Caco-2 (cell line): ENCODE measurements at regions not wholly inside any gene's neighbourhood (a gene's known extent, or its start where the extent isn't known, plus 50 kb on each side); places are given as distances from the start of the nearest gene placed in this dataset.

Source experiments
- BruUV-seq: library from RNA; stranded (reverse); fragments of 400-500 nt; replicated peaks from 2 replicates; lab custom pipeline; 2021; lab: Mats Ljungman, UMichigan
- CTCF ChIA-PET: fragments of 300-600 bp; sonication (Branson Sonifier 250); formaldehyde crosslinking; loops from one replicate; lab custom pipeline; 2022; ENCODE audit warnings: antibody characterized with exemption; lab: Charles Lee
- POLR2A ChIA-PET: fragments of 300-600 bp; sonication (Branson Sonifier 250); formaldehyde crosslinking; loops from one replicate; lab custom pipeline; 2022; ENCODE audit warnings: antibody characterized with exemption; lab: Charles Lee
- DNase-seq, 2 experiments: peaks; one replicate each; pipeline versions ENCODE4 v3.0.0 to v3.0.0-alpha.2; 2020 to 2022
- H3K27me3 ChIP-seq: replicated peaks from 2 replicates; pipeline ENCODE4 v1.6.0; 2011; ENCODE audit warnings: low read length; ENCODE audit not compliant: control insufficient read depth, insufficient read depth
- H3K36me3 ChIP-seq: 2 replicates; pipeline ENCODE4 v1.5.1; 2011; ENCODE audit warnings: low read length; ENCODE audit not compliant: control insufficient read depth, insufficient read depth
- H3K4me1 ChIP-seq: fragments of 250-450 bp; sonication (Bioruptor Pico); 2 replicates; pipeline ENCODE4 v1.5.1; 2020; ENCODE audit warnings: mild to moderate bottlenecking
- H3K4me3 ChIP-seq: 2 replicates; pipeline ENCODE4 v1.5.1; 2011; ENCODE audit warnings: low read depth, mild to moderate bottlenecking, control low read depth, low read length
- H3K9me3 ChIP-seq: fragments of 250-450 bp; sonication (Bioruptor Pico); 2 replicates; pipeline ENCODE4 v1.5.1; 2020; ENCODE audit warnings: mild to moderate bottlenecking, moderate library complexity
- H3K27ac Mint-ChIP-seq: one replicate; pipeline ENCODE4 v1.8.0; 2022; ENCODE audit warnings: mixed read lengths; ENCODE audit not compliant: unreplicated experiment
- H3K27me3 Mint-ChIP-seq: one replicate; pipeline ENCODE4 v1.8.0; 2022; ENCODE audit warnings: mixed read lengths; ENCODE audit not compliant: insufficient read depth, unreplicated experiment
- H3K36me3 Mint-ChIP-seq: one replicate; pipeline ENCODE4 v1.8.0; 2022; ENCODE audit warnings: mild to moderate bottlenecking, mixed read lengths; ENCODE audit not compliant: insufficient read depth, unreplicated experiment
- H3K4me1 Mint-ChIP-seq: one replicate; pipeline ENCODE4 v1.8.0; 2022; ENCODE audit warnings: low read depth, mixed read lengths; ENCODE audit not compliant: unreplicated experiment
- H3K4me3 Mint-ChIP-seq: one replicate; pipeline ENCODE4 v1.8.0; 2022; ENCODE audit warnings: mild to moderate bottlenecking, moderate library complexity, mixed read lengths; ENCODE audit not compliant: unreplicated experiment
- H3K9me3 Mint-ChIP-seq: one replicate; pipeline ENCODE4 v1.8.0; 2022; ENCODE audit warnings: mixed read lengths; ENCODE audit not compliant: unreplicated experiment
- intact Hi-C: fragments of 100-400 bp; cut with micrococcal nuclease; formaldehyde crosslinking; loops from one replicate; pipeline ENCODE4 v1.10.0; 2022; ENCODE audit not compliant: unreplicated experiment
- TF ChIP-seq, protein P1 (sequence below), 2 experiments: fragments of 200-600 bp in 1 of 2; IDR thresholded peaks; 1 replicate in 1 of 2; 2 replicates in 1 of 2; pipeline versions ENCODE4 v1.5.1 to v1.8.0; 2011 to 2022; ENCODE audit warnings: antibody characterized with exemption in 1 of 2, control low read depth in 1 of 2, inconsistent platforms in 1 of 2, low read depth in 1 of 2, low read length in 1 of 2, mild to moderate bottlenecking in 1 of 2, moderate library complexity in 1 of 2; ENCODE audit not compliant: insufficient read depth in 1 of 2, severe bottlenecking in 1 of 2, unreplicated experiment in 1 of 2

DNA sequence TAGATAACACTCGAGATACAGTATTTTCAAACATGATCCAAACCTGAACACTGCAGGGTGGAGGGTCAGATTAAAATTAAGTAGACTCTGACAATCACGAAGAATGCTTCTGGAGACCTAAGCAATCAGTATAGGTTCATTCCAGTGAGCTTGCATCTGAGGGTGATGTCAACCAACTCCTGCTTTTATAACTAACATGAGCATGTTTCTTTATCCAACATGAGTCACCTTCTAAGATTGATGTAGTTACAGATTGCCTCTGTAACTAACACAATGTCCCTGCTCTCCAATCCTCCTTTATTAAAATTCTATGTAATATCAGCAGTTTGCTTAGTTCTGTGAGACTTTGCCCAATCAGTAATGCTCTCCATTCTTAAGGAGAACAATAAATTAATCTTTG is 225.7 kb downstream of the ARL6IP6 start:
- Mint-ChIP-seq H3K4me1 (no peaks in the 10 kb centered on the region), H3K9me3 (no peaks in the 10 kb centered on the region), H3K4me3 (no peak overlapping the region), H3K27me3 (no peaks in the 10 kb centered on the region), H3K36me3 (no peaks in the 10 kb centered on the region), H3K27ac (no peak overlapping the region)
- Histone ChIP-seq H3K9me3 (no peaks in the 10 kb centered on the region), H3K4me1 (no peaks in the 10 kb centered on the region), H3K36me3 (no peaks in the 10 kb centered on the region), H3K27me3 (no peaks in the 10 kb centered on the region), H3K4me3 (no peak overlapping the region)
- BruUV-seq: no TSS peak
- CTCF ChIA-PET: no interaction called here
- intact Hi-C loops: no loop called here
- DNase-seq: no peak
- TF ChIP-seq, protein P1, sequence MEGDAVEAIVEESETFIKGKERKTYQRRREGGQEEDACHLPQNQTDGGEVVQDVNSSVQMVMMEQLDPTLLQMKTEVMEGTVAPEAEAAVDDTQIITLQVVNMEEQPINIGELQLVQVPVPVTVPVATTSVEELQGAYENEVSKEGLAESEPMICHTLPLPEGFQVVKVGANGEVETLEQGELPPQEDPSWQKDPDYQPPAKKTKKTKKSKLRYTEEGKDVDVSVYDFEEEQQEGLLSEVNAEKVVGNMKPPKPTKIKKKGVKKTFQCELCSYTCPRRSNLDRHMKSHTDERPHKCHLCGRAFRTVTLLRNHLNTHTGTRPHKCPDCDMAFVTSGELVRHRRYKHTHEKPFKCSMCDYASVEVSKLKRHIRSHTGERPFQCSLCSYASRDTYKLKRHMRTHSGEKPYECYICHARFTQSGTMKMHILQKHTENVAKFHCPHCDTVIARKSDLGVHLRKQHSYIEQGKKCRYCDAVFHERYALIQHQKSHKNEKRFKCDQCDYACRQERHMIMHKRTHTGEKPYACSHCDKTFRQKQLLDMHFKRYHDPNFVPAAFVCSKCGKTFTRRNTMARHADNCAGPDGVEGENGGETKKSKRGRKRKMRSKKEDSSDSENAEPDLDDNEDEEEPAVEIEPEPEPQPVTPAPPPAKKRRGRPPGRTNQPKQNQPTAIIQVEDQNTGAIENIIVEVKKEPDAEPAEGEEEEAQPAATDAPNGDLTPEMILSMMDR (IDR thresholded peaks at IDR 0.05; ENCODE audit: insufficient read depth in 1 of 2, low read depth in 1 of 2, low read length in 1 of 2, severe bottlenecking in 1 of 2, unreplicated experiment in 1 of 2): no peak
- POLR2A ChIA-PET: no interaction called here

DNA sequence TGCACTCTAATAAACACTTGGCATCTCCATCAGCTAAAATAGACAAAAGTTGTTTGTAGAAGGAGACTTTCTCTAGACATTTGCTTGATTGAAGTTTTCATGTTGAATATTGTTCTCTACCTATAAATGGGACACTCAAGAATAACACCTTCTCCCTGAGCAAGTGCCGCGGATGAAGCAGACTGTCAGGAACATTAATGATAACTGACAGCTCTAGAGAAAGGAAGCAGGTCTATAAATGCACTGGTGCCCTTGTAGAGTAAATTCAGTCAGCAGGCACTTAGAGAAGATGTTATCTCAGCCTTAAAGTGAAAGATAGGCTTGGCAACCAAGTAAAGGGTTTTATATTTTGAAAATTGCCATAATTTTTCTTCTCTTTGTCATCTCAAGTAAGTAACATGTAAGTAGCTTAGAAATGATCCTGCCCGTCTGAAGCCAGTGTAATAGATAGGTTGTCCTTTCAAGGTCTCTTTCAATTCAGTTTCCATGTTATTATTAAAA is 224.6 kb downstream of the ARL6IP6 start:
- H3K4me1 ChIP-seq: no peaks in the 10 kb centered on the region
- Mint-ChIP-seq H3K36me3 (no peaks in the 10 kb centered on the region), H3K4me1 (no peaks in the 10 kb centered on the region), H3K27me3 (no peaks in the 10 kb centered on the region), H3K9me3 (no peaks in the 10 kb centered on the region), H3K4me3 (no peak overlapping the region), H3K27ac (no peak overlapping the region)
- ChIA-PET CTCF (no interaction called here), POLR2A (no interaction called here)
- H3K36me3 ChIP-seq: no peaks in the 10 kb centered on the region
- intact Hi-C loops: no loop called here
- H3K9me3 ChIP-seq: no peaks in the 10 kb centered on the region
- DNase-seq: no peak
- TF ChIP-seq, protein P1 (IDR thresholded peaks at IDR 0.05; ENCODE audit: insufficient read depth in 1 of 2, low read depth in 1 of 2, low read length in 1 of 2, severe bottlenecking in 1 of 2, unreplicated experiment in 1 of 2): no peak
- no peak overlapping the region for H3K4me3 ChIP-seq
- no TSS peak for BruUV-seq
- no peaks in the 10 kb centered on the region for H3K27me3 ChIP-seq

DNA sequence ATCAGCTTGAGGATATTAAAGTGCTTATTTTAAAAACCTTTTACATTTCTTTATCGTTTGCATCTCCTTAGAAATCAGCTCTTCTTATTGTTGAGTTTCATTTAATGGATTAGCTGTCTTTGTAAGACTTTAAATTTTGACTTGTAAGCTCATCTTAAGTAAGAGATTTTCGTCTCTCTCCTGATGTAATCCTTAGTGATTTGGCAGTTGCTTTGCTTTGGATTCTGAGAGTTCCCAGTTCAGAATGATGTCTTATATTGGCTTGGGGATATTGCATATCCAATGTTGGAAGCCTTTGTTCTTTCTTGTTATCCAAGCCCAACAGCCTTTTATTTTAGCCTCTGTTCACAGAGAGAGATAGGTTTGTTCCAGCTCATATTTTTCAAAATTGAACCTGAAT is 212.1 kb downstream of the ARL6IP6 start:
- H3K27me3 ChIP-seq: no peaks in the 10 kb centered on the region
- Mint-ChIP-seq H3K36me3 (no peaks in the 10 kb centered on the region), H3K27me3 (no peaks in the 10 kb centered on the region), H3K27ac (no peak overlapping the region), H3K4me1 (no peaks in the 10 kb centered on the region), H3K9me3 (peaks cover 8% of the 10 kb centered on the region), H3K4me3 (no peak overlapping the region)
- no TSS peak for BruUV-seq
- intact Hi-C loops: no loop called here
- POLR2A ChIA-PET: no interaction called here
- no peak overlapping the region for H3K4me3 ChIP-seq
- H3K4me1 ChIP-seq: no peaks in the 10 kb centered on the region
- CTCF ChIA-PET: no interaction called here
- TF ChIP-seq, protein P1 (IDR thresholded peaks at IDR 0.05; ENCODE audit: insufficient read depth in 1 of 2, low read depth in 1 of 2, low read length in 1 of 2, severe bottlenecking in 1 of 2, unreplicated experiment in 1 of 2): no peak
- no peaks in the 10 kb centered on the region for H3K36me3 ChIP-seq
- no peak for DNase-seq
- no peaks in the 10 kb centered on the region for H3K9me3 ChIP-seq
